PC-3 (cell line): ENCODE measurements at regions not wholly inside any gene's neighbourhood (a gene's known extent, or its start where the extent isn't known, plus 50 kb on each side); places are given as distances from the start of the nearest gene placed in this dataset.

ENCODE experiments used
- ATAC-seq: fragments of 200-7000 bp; cut with Tn5 transposase; 2 replicates; pipeline ENCODE4 v1.9.1; 2020; ENCODE audit warnings: mild to moderate bottlenecking, moderate library complexity
- BruUV-seq: library from RNA; stranded (reverse); fragments of 400-500 nt; replicated peaks from 2 replicates; lab custom pipeline; 2021; lab: Mats Ljungman, UMichigan
- CTCF ChIA-PET: fragments of 300-600 bp; sonication (Branson Sonifier 250); formaldehyde crosslinking; loops from one replicate; lab custom pipeline; 2022; ENCODE audit warnings: antibody characterized with exemption; lab: Charles Lee
- POLR2A ChIA-PET: fragments of 300-600 bp; sonication (Branson Sonifier 250); formaldehyde crosslinking; loops from one replicate; lab custom pipeline; 2022; ENCODE audit warnings: antibody characterized with exemption; ENCODE audit not compliant: unreplicated experiment; lab: Charles Lee
- DNase-seq: peaks from one replicate; pipeline ENCODE4 v3.0.0-alpha.2; 2015
- H2AFZ ChIP-seq: fragments of 300-600 bp; sonication (generic); 2 replicates; pipeline ENCODE4 v1.6.0; 2016; ENCODE audit warnings: antibody characterized with exemption, low read length
- H3F3A ChIP-seq: fragments of 300-600 bp; sonication (generic); one replicate; pipeline ENCODE4 v1.6.0; 2017; ENCODE audit warnings: antibody characterized with exemption, low read length, control low read depth, mild to moderate bottlenecking; ENCODE audit not compliant: unreplicated experiment
- H3K27ac ChIP-seq: fragments of 300-600 bp; sonication (generic); 2 replicates; pipeline ENCODE4 v1.5.1; 2016; ENCODE audit warnings: mild to moderate bottlenecking, low read length
- H3K27me3 ChIP-seq: fragments of 300-600 bp; sonication (generic); 2 replicates; pipeline ENCODE4 v1.6.1; 2016; ENCODE audit warnings: low read length, mixed read lengths
- H3K36me3 ChIP-seq: fragments of 300-600 bp; sonication (generic); 2 replicates; pipeline ENCODE4 v1.6.1; 2016; ENCODE audit warnings: low read depth, mixed run types, low read length, mixed read lengths
- H3K4me1 ChIP-seq: fragments of 300-600 bp; sonication (generic); 2 replicates; pipeline ENCODE4 v1.5.1; 2016; ENCODE audit warnings: low read length; ENCODE audit not compliant: insufficient read depth
- H3K4me2 ChIP-seq: fragments of 300-600 bp; sonication (generic); 2 replicates; pipeline ENCODE4 v1.6.0; 2016; ENCODE audit warnings: low read length
- H3K4me3 ChIP-seq: fragments of 300-600 bp; sonication (generic); 2 replicates; pipeline ENCODE4 v1.5.1; 2016; ENCODE audit warnings: mild to moderate bottlenecking, low read length, mixed read lengths
- H3K79me2 ChIP-seq: fragments of 300-600 bp; sonication (generic); 2 replicates; pipeline ENCODE4 v1.6.1; 2017; ENCODE audit warnings: low read length, mixed read lengths
- H3K9ac ChIP-seq: fragments of 300-600 bp; sonication (generic); 2 replicates; pipeline ENCODE4 v1.6.0; 2016; ENCODE audit warnings: mild to moderate bottlenecking, low read length
- H3K9me2 ChIP-seq: fragments of 300-600 bp; sonication (generic); replicated peaks from 2 replicates; pipeline ENCODE4 v1.6.1; 2016; ENCODE audit warnings: mixed run types, low read length, mixed read lengths
- H3K9me3 ChIP-seq: fragments of 300-600 bp; sonication (generic); 2 replicates; pipeline ENCODE4 v1.6.1; 2016; ENCODE audit warnings: low read length, mixed read lengths
- H4K20me1 ChIP-seq: fragments of 300-600 bp; sonication (generic); 2 replicates; pipeline ENCODE4 v1.6.1; 2016; ENCODE audit warnings: low read length, mixed read lengths
- EZH2 ChIP-seq: fragments of 300-600 bp; sonication (generic); IDR thresholded peaks from one replicate; pipeline ENCODE4 v1.6.1; 2017; ENCODE audit warnings: antibody characterized with exemption, mild to moderate bottlenecking, low read length; ENCODE audit not compliant: unreplicated experiment
- EZH2phosphoT487 ChIP-seq: fragments of 300-600 bp; sonication (generic); IDR thresholded peaks from 2 replicates; pipeline ENCODE4 v1.6.1; 2018; ENCODE audit warnings: mild to moderate bottlenecking, antibody characterized with exemption, low read length, borderline replicate concordance
- intact Hi-C: fragments of 100-400 bp; cut with micrococcal nuclease; formaldehyde crosslinking; loops from 2 replicates; pipeline ENCODE4 v1.9.0; 2023
- TF ChIP-seq, protein P1 (sequence below): fragments of 300-600 bp; sonication (generic); conservative IDR thresholded peaks from 2 replicates; pipeline ENCODE4 v1.5.1; 2017; ENCODE audit warnings: antibody characterized with exemption, low read depth, mild to moderate bottlenecking, low read length

DNA sequence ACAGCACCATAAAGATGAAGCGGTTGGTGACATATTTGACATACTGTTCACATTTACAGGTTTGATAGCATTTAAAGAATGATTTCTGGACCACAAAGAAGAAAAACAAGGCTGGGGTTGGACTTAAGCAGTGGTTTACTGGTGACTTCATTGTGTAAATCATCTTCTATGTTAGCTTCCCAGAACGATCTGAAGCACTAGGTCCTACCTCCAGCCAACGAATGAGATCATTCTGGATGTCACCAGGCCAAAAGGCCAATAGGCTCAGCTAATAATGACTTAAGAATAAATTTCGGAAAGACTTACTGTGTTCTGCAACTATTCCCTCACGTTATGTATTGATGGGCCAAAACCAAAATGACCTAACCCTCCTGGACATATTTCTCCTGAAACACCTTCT is 675.3 kb upstream of the CCNG1 start:
- intact Hi-C loops: no loop called here
- Histone ChIP-seq H3K4me1 (no peaks in the 10 kb centered on the region), H3K9me3 (no peaks in the 10 kb centered on the region), H3K4me3 (no peak overlapping the region), H2AFZ (no peak overlapping the region), H3K27me3 (no peaks in the 10 kb centered on the region), H4K20me1 (no peaks in the 10 kb centered on the region), H3F3A (no peaks in the 10 kb centered on the region), H3K9me2 (no peaks in the 10 kb centered on the region), H3K79me2 (no peaks in the 10 kb centered on the region), H3K9ac (no peak overlapping the region), H3K36me3 (no peaks in the 10 kb centered on the region), H3K4me2 (no peak overlapping the region), H3K27ac (no peak overlapping the region)
- no peak for TF ChIP-seq EZH2
- no peak for TF ChIP-seq EZH2phosphoT487
- TF ChIP-seq, protein P1, sequence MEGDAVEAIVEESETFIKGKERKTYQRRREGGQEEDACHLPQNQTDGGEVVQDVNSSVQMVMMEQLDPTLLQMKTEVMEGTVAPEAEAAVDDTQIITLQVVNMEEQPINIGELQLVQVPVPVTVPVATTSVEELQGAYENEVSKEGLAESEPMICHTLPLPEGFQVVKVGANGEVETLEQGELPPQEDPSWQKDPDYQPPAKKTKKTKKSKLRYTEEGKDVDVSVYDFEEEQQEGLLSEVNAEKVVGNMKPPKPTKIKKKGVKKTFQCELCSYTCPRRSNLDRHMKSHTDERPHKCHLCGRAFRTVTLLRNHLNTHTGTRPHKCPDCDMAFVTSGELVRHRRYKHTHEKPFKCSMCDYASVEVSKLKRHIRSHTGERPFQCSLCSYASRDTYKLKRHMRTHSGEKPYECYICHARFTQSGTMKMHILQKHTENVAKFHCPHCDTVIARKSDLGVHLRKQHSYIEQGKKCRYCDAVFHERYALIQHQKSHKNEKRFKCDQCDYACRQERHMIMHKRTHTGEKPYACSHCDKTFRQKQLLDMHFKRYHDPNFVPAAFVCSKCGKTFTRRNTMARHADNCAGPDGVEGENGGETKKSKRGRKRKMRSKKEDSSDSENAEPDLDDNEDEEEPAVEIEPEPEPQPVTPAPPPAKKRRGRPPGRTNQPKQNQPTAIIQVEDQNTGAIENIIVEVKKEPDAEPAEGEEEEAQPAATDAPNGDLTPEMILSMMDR: no peak
- ChIA-PET CTCF (no interaction called here), POLR2A (no interaction called here)
- BruUV-seq: no TSS peak
- no peak for DNase-seq
- no peak for ATAC-seq

DNA sequence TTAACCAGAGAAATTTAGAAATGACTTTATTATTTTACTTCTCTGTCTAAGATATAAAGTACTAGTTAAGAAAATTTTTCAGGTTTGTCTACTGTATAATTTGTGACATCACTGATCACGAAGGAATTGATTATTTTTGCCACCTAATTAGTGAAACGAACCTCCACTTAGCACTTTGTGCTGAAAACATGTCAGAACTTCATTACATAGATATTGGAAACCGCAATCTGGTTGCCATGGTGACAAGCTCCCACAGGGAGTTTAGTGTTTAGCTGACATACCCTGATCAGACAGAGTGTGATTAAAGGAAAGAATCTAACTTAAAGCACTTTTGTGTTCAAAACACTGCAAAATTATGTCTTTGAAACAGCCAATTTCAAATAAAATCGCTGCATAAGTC is 668.4 kb upstream of the CCNG1 start:
- Histone ChIP-seq H3K27me3 (peaks cover 24% of the 10 kb centered on the region), H3K79me2 (no peaks in the 10 kb centered on the region), H3K27ac (no peak overlapping the region), H3K4me1 (no peaks in the 10 kb centered on the region), H3K9ac (no peak overlapping the region), H3K9me2 (no peaks in the 10 kb centered on the region), H2AFZ (no peak overlapping the region), H3K36me3 (no peaks in the 10 kb centered on the region), H3F3A (no peaks in the 10 kb centered on the region), H3K4me2 (no peak overlapping the region), H3K4me3 (no peak overlapping the region), H3K9me3 (no peaks in the 10 kb centered on the region), H4K20me1 (no peaks in the 10 kb centered on the region)
- DNase-seq: no peak
- no peak for ATAC-seq
- BruUV-seq: no TSS peak
- TF ChIP-seq EZH2: no peak
- TF ChIP-seq EZH2phosphoT487: no peak
- TF ChIP-seq, protein P1: no peak
- CTCF ChIA-PET: no interaction called here
- POLR2A ChIA-PET: no interaction called here
- intact Hi-C loops: no loop called here

DNA sequence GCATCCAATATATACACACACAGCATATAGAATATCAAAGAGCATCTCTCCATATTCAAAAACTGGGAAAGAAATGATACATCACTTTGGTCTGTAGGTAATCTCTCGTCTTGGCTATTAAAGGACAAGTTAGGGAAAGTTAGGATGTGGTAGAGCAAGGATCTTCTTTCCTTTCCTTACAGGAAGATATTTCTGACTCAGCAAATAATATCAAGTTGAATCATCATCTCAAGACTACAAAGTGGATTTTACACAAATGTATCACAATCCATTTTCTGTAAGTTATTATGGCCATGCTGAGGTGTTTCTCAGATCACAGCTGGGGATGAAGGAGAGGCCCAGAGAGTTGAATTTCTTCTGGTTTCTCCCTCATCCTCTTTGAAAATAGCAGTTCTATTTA is 651.7 kb upstream of the CCNG1 start:
- Histone ChIP-seq H3K9me2 (no peaks in the 10 kb centered on the region), H3K4me1 (no peaks in the 10 kb centered on the region), H3K9ac (no peak overlapping the region), H3K27me3 (no peaks in the 10 kb centered on the region), H3F3A (no peaks in the 10 kb centered on the region), H3K36me3 (no peaks in the 10 kb centered on the region), H3K4me3 (no peak overlapping the region), H3K9me3 (no peaks in the 10 kb centered on the region), H3K79me2 (no peaks in the 10 kb centered on the region), H3K4me2 (no peak overlapping the region), H3K27ac (no peak overlapping the region), H2AFZ (no peak overlapping the region), H4K20me1 (no peaks in the 10 kb centered on the region)
- intact Hi-C loops: no loop called here
- POLR2A ChIA-PET: no interaction called here
- TF ChIP-seq EZH2 (no peak), EZH2phosphoT487 (no peak)
- TF ChIP-seq, protein P1: no peak
- DNase-seq: peak; percentile 58
- peak; percentile 37 for ATAC-seq
- no TSS peak for BruUV-seq
- CTCF ChIA-PET: no interaction called here
